ENCODE measurements at regions not wholly inside any gene's neighbourhood (a gene's known extent, or its start where the extent isn't known, plus 50 kb on each side); places are given as distances from the start of the nearest gene placed in this dataset.
"Not testable (repeated sequence)": the region's sequence is repeated elsewhere in the genome, so short reads cannot be mapped to it uniquely, and the experiment has no call there.

GRCh38 chr5:111942661-111943401 is 185.8 kb upstream of the NREP start:
- DNase-seq (ENCODE audit: low read depth in 3 of 3), result no peak

- DNase-seq (ENCODE audit: low read depth in 3 of 3), result no peak
These were observed 185.2 kb upstream of the NREP start for GRCh38 chr5:111942201-111942600.

GRCh38 chr5:111937094-111937493 is 180.1 kb upstream of the NREP start:
- DNase-seq (ENCODE audit: low read depth in 3 of 3), result no peak

- no peak for DNase-seq (ENCODE audit: low read depth in 3 of 3)
These were observed 178.8 kb upstream of the NREP start for GRCh38 chr5:111935835-111936234.

- no peak for DNase-seq (ENCODE audit: low read depth in 3 of 3)
These were observed 178.0 kb upstream of the NREP start for GRCh38 chr5:111935009-111935408.

GRCh38 chr5:111934511-111934910 is 177.5 kb upstream of the NREP start:
- no peak for DNase-seq (ENCODE audit: low read depth in 3 of 3)

GRCh38 chr5:111933086-111933485 is 176.1 kb upstream of the NREP start:
- DNase-seq (ENCODE audit: low read depth in 3 of 3), result no peak

GRCh38 chr5:111932628-111933027 is 175.6 kb upstream of the NREP start:
- no peak for DNase-seq (ENCODE audit: low read depth in 3 of 3)

- DNase-seq (ENCODE audit: low read depth in 3 of 3), result no peak
These were observed 175.2 kb upstream of the NREP start for GRCh38 chr5:111932199-111932598.

GRCh38 chr5:111931655-111932054 is 174.7 kb upstream of the NREP start:
- no peak for DNase-seq (ENCODE audit: low read depth in 3 of 3)

- no peak for DNase-seq (ENCODE audit: low read depth in 3 of 3)
These were observed 174.0 kb upstream of the NREP start for GRCh38 chr5:111930905-111931461.

GRCh38 chr5:111930449-111930848 is 173.5 kb upstream of the NREP start:
- DNase-seq (ENCODE audit: low read depth in 3 of 3), result no peak

- no peak for DNase-seq (ENCODE audit: low read depth in 3 of 3)
These were observed 172.9 kb upstream of the NREP start for GRCh38 chr5:111929867-111930266.

GRCh38 chr5:111929261-111929660 is 172.3 kb upstream of the NREP start:
- DNase-seq (ENCODE audit: low read depth in 3 of 3), result no peak

GRCh38 chr5:111928511-111928910 is 171.5 kb upstream of the NREP start:
- DNase-seq (ENCODE audit: low read depth in 3 of 3), result no peak

GRCh38 chr5:111927191-111927590 is 170.2 kb upstream of the NREP start:
- DNase-seq (ENCODE audit: low read depth in 3 of 3), result no peak

GRCh38 chr5:111926026-111926425 is 169.0 kb upstream of the NREP start:
- DNase-seq (ENCODE audit: low read depth in 3 of 3), result no peak

GRCh38 chr5:111922344-111922743 is 165.3 kb upstream of the NREP start:
- DNase-seq (ENCODE audit: low read depth in 3 of 3), result no peak

GRCh38 chr5:111921691-111922090 is 164.7 kb upstream of the NREP start:
- DNase-seq (ENCODE audit: low read depth in 3 of 3), result not testable (repeated sequence)

- no peak for DNase-seq (ENCODE audit: low read depth in 3 of 3)
These were observed 158.1 kb upstream of the NREP start for GRCh38 chr5:111914966-111915636.

GRCh38 chr5:111902436-111902835 is 145.4 kb upstream of the NREP start:
- no peak for DNase-seq (ENCODE audit: low read depth in 3 of 3)

GRCh38 chr5:111901296-111901695 is 144.3 kb upstream of the NREP start:
- no peak for DNase-seq (ENCODE audit: low read depth in 3 of 3)

- no peak for DNase-seq (ENCODE audit: low read depth in 3 of 3)
These were observed 136.0 kb upstream of the NREP start for GRCh38 chr5:111892949-111893348.
